ENCODE measurements at regions not wholly inside any gene's neighbourhood (a gene's known extent, or its start where the extent isn't known, plus 50 kb on each side); places are given as distances from the start of the nearest gene placed in this dataset.

- Histone ChIP-seq H3K9me3 (ENCODE audit: control insufficient read depth in 2 of 3, insufficient read depth in 1 of 3, low read length in 3 of 3) (no peaks in the 10 kb centered on the region), H3K4me1 (ENCODE audit: control insufficient read depth in 2 of 3, insufficient read depth in 2 of 3, low read depth in 1 of 3, low read length in 3 of 3) (no peaks in the 10 kb centered on the region), H3K27me3 (ENCODE audit: control insufficient read depth, insufficient read depth, low read length) (peaks cover 70% of the 10 kb centered on the region), H3K27ac (ENCODE audit: low read depth in 2 of 2, low read length in 2 of 2) (no peak overlapping the region), H3K9ac (ENCODE audit: low read length in 3 of 3) (no peak overlapping the region), H3K36me3 (ENCODE audit: control insufficient read depth in 2 of 3, insufficient read depth in 3 of 3, low read length in 3 of 3) (no peaks in the 10 kb centered on the region), H3K4me3 (ENCODE audit: low read length in 3 of 3) (no peak overlapping the region)
- intact Hi-C loops (cut with DNase I): no loop called here
- DNase-seq: no peak
- no peak for TF ChIP-seq CTCF (IDR thresholded peaks at IDR 0.05; ENCODE audit: borderline replicate concordance, extremely low read depth, insufficient read depth)
- FAIRE-seq: no peak
These were observed 67.2 kb upstream of the POLG start for GRCh38 chr15:89401631-89402517.

DNA sequence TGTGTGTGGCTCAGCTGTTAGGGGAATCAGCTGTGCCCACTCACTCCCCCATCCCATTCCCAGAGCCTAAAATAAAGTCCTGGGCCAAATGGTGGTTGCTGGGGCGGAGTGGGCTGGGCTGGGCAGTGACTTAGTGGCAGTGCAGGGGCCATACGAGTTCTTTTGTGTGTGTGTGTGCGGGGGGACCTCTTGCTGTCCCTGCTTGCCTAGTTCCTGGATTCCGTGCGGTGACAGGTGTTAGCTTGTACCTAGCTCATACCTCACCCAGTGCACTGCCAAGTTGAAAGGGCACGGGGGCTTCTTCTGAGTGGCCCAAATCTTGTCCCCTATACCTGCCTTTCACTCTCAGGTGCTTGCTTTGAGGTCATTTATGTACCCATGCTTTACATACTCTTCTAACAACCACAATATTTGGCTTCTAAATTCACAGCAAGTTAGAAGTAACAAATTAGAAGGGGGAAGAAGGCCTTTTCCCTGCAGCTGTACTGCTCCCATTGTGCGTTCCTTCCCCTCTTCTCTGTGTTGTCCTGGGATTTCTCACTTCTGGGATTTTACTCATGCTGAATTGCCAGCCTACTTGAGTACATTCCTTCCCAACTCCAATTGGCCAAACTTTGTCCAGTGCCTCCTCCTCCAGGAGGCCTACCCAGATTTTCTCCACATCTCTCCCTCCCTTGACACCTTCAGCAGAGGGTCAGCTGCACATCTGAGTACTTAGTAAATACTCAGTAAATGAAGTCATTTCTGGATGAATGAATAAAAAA lies 66.3 kb upstream of the POLG start:
- no peak for TF ChIP-seq CTCF (IDR thresholded peaks at IDR 0.05; ENCODE audit: borderline replicate concordance, extremely low read depth, insufficient read depth)
- no peaks in the 10 kb centered on the region for H3K36me3 ChIP-seq (ENCODE audit: control insufficient read depth in 2 of 3, insufficient read depth in 3 of 3, low read length in 3 of 3)
- no peak for FAIRE-seq
- DNase-seq: no peak
- H3K9me3 ChIP-seq (ENCODE audit: control insufficient read depth in 2 of 3, insufficient read depth in 1 of 3, low read length in 3 of 3): no peaks in the 10 kb centered on the region
- H3K27me3 ChIP-seq (ENCODE audit: control insufficient read depth, insufficient read depth, low read length): peaks cover 61% of the 10 kb centered on the region
- H3K4me1 ChIP-seq (ENCODE audit: control insufficient read depth in 2 of 3, insufficient read depth in 2 of 3, low read depth in 1 of 3, low read length in 3 of 3): no peaks in the 10 kb centered on the region
- no peak overlapping the region for H3K4me3 ChIP-seq (ENCODE audit: low read length in 3 of 3)
- no peak overlapping the region for H3K9ac ChIP-seq (ENCODE audit: low read length in 3 of 3)
- intact Hi-C loops (cut with DNase I): no loop called here
- H3K27ac ChIP-seq (ENCODE audit: low read depth in 2 of 2, low read length in 2 of 2): no peak overlapping the region

DNA sequence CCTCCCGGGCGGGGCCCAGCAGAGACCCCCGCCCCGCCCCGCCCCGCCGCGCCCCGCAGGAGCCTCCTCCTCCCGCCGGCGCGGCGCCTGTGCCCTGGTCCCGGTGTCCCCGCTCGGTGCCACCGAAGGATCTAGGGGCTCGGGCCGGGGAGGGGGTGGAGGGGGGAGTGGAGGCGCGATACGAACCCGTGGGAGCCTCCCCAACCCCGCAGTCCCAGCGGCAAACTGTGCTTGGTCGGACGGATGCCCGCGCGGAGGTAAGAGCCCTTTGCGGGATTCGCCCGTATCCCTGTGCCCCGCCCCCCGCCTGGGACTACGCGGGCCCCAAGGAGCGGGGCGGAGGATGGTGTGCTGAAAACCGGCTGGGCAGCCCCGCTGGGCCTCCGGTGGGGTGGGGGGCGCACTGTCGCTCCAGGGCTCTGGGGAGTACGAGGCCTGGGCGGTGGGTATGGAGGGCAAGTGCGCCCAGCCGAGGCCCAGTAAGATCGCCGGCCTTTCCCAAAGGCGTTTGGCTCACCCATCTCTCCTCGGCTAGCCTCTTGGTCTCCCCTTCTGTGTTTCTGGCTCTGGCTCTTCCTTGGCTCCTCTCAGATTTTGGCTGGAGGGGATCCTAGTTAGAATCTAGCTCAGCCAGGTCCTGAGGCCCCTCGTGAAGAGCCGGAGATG lies 65.6 kb upstream of the POLG start:
- Histone ChIP-seq H3K27me3 (ENCODE audit: control insufficient read depth, insufficient read depth, low read length) (peaks cover 55% of the 10 kb centered on the region), H3K4me1 (ENCODE audit: control insufficient read depth in 2 of 3, insufficient read depth in 2 of 3, low read depth in 1 of 3, low read length in 3 of 3) (no peaks in the 10 kb centered on the region)
- DNase-seq: no peak

More for the DNA sequence above, 65.6 kb upstream of the POLG start:
- no peak overlapping the region for H3K4me3 ChIP-seq (ENCODE audit: low read length in 3 of 3)
- intact Hi-C loops (cut with DNase I): no loop called here
- H3K27ac ChIP-seq (ENCODE audit: low read depth in 2 of 2, low read length in 2 of 2): no peak overlapping the region
- no peak for TF ChIP-seq CTCF (IDR thresholded peaks at IDR 0.05; ENCODE audit: borderline replicate concordance, extremely low read depth, insufficient read depth)
- FAIRE-seq: no peak
- no peaks in the 10 kb centered on the region for H3K36me3 ChIP-seq (ENCODE audit: control insufficient read depth in 2 of 3, insufficient read depth in 3 of 3, low read length in 3 of 3)
- H3K9me3 ChIP-seq (ENCODE audit: control insufficient read depth in 2 of 3, insufficient read depth in 1 of 3, low read length in 3 of 3): no peaks in the 10 kb centered on the region
- no peak overlapping the region for H3K9ac ChIP-seq (ENCODE audit: low read length in 3 of 3)
